ENCODE measurements at regions not wholly inside any gene's neighbourhood (a gene's known extent, or its start where the extent isn't known, plus 50 kb on each side); places are given as distances from the start of the nearest gene placed in this dataset.

- TF ChIP-seq CTCF (IDR thresholded peaks at IDR 0.05; ENCODE audit: low read length) (peak; percentile 32), EZH2 (optimal IDR thresholded peaks at IDR 0.05; ENCODE audit: low read depth, low read length) (no peak)
Observed at GRCh38 chr12:74317078-74317601, 220.5 kb upstream of the ATXN7L3B start.

All from MM.1S (cell line).